HL-60 (cell line): ENCODE measurements at regions not wholly inside any gene's neighbourhood (a gene's known extent, or its start where the extent isn't known, plus 50 kb on each side); places are given as distances from the start of the nearest gene placed in this dataset.

Source experiments
- DNase-seq, 2 experiments: peaks; one replicate each; pipeline ENCODE4 v3.0.0-alpha.2; 2010 to 2020; ENCODE audit warnings: low read depth in 1 of 2, low spot score in 1 of 2
- H3K27ac ChIP-seq: fragments of 250-450 bp; sonication (Bioruptor Pico); replicated peaks from 2 replicates; pipeline ENCODE4 v1.5.1; 2020; ENCODE audit warnings: mild to moderate bottlenecking, moderate library complexity
- H3K27me3 ChIP-seq: fragments of 250-450 bp; sonication (Bioruptor Pico); 2 replicates; pipeline ENCODE4 v1.5.1; 2021; ENCODE audit warnings: mild to moderate bottlenecking, moderate library complexity; ENCODE audit not compliant: insufficient read depth, poor library complexity, severe bottlenecking
- H3K4me3 ChIP-seq: replicated peaks from 2 replicates; pipeline ENCODE4 v1.5.1; 2011; ENCODE audit warnings: mild to moderate bottlenecking, control low read depth, low read length; ENCODE audit not compliant: insufficient read depth
- GABPA ChIP-seq: IDR thresholded peaks from 2 replicates; pipeline ENCODE4 v1.6.1; 2012; ENCODE audit warnings: low read depth
- POLR2AphosphoS5 ChIP-seq: IDR thresholded peaks from 2 replicates; pipeline ENCODE4 v1.6.1; 2012; ENCODE audit warnings: low read depth
- SPI1 ChIP-seq: IDR thresholded peaks from 2 replicates; pipeline ENCODE4 v1.6.1; 2012; ENCODE audit warnings: low read depth, mild to moderate bottlenecking, borderline replicate concordance
- TF ChIP-seq, protein P1 (sequence below): IDR thresholded peaks from one replicate; pipeline ENCODE4 v1.5.1; 2011; ENCODE audit warnings: low read length, control low read depth, inconsistent platforms; ENCODE audit not compliant: insufficient read depth
- TF ChIP-seq, protein P2 (sequence below): IDR thresholded peaks from 2 replicates; pipeline ENCODE4 v1.6.1; 2012; ENCODE audit warnings: low read depth; ENCODE audit not compliant: insufficient replicate concordance

DNA sequence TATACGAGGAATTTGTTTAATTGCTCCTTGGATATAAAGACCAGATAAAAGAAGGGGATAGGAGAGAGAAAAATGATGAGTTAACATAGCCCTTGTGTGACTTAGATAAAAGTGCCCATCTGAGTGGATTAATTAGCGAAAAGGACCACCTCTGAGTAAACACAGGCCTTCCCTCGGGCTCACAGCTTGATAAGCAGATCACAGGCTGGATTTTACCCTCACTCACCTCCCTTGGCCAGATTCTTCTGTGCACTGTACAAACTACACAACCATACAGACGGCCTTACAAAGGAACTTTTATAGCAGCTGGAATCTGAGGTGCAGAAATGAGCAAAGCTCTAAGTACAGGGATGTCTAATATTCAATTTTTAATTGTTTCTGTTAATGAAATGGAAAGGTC, 112.4 kb upstream of the STT3B start:
- no peak for DNase-seq
- H3K27me3 ChIP-seq = no peaks in the 10 kb centered on the region
- TF ChIP-seq SPI1 (no peak), POLR2AphosphoS5 (no peak), GABPA (no peak)
- TF ChIP-seq, protein P1, sequence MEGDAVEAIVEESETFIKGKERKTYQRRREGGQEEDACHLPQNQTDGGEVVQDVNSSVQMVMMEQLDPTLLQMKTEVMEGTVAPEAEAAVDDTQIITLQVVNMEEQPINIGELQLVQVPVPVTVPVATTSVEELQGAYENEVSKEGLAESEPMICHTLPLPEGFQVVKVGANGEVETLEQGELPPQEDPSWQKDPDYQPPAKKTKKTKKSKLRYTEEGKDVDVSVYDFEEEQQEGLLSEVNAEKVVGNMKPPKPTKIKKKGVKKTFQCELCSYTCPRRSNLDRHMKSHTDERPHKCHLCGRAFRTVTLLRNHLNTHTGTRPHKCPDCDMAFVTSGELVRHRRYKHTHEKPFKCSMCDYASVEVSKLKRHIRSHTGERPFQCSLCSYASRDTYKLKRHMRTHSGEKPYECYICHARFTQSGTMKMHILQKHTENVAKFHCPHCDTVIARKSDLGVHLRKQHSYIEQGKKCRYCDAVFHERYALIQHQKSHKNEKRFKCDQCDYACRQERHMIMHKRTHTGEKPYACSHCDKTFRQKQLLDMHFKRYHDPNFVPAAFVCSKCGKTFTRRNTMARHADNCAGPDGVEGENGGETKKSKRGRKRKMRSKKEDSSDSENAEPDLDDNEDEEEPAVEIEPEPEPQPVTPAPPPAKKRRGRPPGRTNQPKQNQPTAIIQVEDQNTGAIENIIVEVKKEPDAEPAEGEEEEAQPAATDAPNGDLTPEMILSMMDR = no peak
- TF ChIP-seq, protein P2, sequence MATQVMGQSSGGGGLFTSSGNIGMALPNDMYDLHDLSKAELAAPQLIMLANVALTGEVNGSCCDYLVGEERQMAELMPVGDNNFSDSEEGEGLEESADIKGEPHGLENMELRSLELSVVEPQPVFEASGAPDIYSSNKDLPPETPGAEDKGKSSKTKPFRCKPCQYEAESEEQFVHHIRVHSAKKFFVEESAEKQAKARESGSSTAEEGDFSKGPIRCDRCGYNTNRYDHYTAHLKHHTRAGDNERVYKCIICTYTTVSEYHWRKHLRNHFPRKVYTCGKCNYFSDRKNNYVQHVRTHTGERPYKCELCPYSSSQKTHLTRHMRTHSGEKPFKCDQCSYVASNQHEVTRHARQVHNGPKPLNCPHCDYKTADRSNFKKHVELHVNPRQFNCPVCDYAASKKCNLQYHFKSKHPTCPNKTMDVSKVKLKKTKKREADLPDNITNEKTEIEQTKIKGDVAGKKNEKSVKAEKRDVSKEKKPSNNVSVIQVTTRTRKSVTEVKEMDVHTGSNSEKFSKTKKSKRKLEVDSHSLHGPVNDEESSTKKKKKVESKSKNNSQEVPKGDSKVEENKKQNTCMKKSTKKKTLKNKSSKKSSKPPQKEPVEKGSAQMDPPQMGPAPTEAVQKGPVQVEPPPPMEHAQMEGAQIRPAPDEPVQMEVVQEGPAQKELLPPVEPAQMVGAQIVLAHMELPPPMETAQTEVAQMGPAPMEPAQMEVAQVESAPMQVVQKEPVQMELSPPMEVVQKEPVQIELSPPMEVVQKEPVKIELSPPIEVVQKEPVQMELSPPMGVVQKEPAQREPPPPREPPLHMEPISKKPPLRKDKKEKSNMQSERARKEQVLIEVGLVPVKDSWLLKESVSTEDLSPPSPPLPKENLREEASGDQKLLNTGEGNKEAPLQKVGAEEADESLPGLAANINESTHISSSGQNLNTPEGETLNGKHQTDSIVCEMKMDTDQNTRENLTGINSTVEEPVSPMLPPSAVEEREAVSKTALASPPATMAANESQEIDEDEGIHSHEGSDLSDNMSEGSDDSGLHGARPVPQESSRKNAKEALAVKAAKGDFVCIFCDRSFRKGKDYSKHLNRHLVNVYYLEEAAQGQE = no peak
- no peak overlapping the region for H3K27ac ChIP-seq
- H3K4me3 ChIP-seq = no peak overlapping the region

DNA sequence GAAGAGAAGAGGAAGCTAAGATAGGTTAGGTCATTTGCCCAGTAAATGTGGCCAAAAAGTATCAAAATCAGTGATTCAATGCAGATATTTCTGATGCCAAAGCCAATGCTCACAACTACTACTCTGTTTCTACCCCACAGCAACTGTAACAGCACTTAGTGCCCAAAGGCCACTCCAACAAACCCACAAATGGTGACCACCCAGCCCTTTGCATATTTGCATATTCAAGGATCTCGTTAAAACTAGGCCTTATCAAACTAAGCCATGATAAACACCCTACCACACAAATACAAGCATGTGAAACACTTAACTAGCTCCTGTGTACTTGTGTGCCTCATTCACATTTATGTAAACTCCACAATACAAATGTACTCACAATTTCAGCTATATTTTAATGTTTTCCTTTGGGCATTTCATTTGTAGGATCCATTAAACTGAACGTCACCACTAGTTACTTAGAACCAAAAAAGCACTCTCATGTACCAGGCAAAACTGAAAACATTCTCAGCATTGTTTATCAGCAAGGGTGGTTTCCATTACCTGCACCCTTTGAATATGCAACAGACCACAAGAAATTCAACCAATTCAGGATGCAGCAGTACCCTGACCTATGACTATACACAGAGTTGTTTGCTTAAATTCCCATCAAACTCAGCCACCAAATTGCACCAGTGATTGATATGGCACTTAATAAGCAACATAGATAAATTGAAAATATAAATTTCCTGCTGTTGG, 111.2 kb upstream of the STT3B start:
- Histone ChIP-seq H3K27ac (no peak overlapping the region), H3K4me3 (no peak overlapping the region), H3K27me3 (no peaks in the 10 kb centered on the region)
- TF ChIP-seq SPI1 (no peak), POLR2AphosphoS5 (no peak), GABPA (no peak)
- TF ChIP-seq, protein P2 = no peak
- TF ChIP-seq, protein P1 = no peak
- DNase-seq = no peak

DNA sequence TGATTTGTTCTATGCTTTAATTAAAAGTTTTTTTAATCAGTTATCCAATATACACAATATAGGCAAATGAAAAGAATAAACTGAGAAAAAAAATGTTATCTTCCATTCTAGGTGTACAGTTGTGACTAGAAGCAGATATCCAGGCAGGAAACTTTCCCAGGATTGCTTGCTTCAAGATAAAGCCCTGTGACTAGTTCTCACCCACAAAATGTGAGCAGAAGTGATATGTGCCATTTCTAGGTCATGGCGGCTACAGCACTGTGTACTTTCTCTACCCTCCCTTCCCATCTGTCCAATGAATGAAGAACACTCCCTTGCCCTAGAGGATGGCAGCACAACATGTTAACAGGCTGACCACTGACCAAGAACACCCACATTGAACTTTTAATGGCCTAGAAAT, 110.5 kb upstream of the STT3B start:
- Histone ChIP-seq H3K27me3 (no peaks in the 10 kb centered on the region), H3K4me3 (no peak overlapping the region), H3K27ac (no peak overlapping the region)
- TF ChIP-seq, protein P2 = no peak
- TF ChIP-seq GABPA (no peak), POLR2AphosphoS5 (no peak), SPI1 (no peak)
- TF ChIP-seq, protein P1 = no peak
- no peak for DNase-seq
